ENCODE measurements at regions not wholly inside any gene's neighbourhood (a gene's known extent, or its start where the extent isn't known, plus 50 kb on each side); places are given as distances from the start of the nearest gene placed in this dataset.

GRCh38 chr2:228352048-228352447 is 170.6 kb upstream of the SPHKAP start:
- no peak overlapping the region for H3K4me3 ChIP-seq (replicated peaks; ENCODE audit: low read depth, low read length)
- DNase-seq (ENCODE audit: low read depth) = no peak
- TF ChIP-seq CTCF (IDR thresholded peaks at IDR 0.05; ENCODE audit: low read length, missing control alignments) = no peak

DNA sequence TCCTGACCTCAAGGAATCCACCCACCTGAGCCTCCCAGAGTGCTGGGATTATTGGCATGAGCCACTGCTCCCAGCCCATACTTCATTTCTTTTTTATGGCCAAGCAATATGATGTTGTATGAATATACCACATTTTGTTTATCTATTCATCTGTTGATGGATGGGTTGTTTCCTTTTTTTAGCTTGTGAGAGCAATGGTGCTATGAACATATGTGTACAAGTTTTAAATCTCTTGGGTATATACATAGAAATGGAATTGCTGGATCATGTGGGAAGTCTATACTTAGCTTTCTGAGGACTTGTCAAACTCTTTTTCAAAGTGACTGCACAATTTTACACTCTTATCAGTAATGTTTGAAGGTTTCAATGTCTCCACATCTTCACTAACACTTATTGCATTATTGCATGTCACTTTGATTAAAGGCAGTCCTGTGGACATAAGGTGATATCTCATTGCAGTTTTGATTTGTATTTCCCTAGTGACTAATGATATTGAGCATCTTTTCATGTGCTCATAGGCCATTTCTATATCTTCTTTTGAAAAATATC is 167.1 kb upstream of the SPHKAP start:
- no peak for TF ChIP-seq CTCF (IDR thresholded peaks at IDR 0.05; ENCODE audit: low read length, missing control alignments)
- H3K4me3 ChIP-seq (replicated peaks; ENCODE audit: low read depth, low read length) = no peak overlapping the region
- DNase-seq (ENCODE audit: low read depth) = no peak

DNA sequence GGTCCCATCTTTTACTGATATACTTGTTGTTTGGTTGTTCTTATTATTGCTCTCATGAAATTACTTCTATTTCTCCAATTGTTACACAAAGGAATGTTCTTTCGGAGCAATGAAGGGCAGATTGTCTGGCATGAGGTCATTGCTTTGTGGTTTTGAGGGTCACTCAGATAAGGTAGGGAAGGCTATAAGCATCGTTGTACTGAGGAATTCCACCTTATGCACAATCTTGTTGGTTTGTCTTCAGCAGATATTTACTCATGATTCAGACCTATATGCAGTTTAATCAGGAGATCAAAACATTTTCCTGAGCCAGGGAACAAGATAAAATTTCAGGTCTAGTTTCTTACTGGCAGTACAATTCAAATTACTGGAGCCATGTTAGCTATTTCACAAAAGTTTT is 163.0 kb upstream of the SPHKAP start:
- TF ChIP-seq CTCF (IDR thresholded peaks at IDR 0.05; ENCODE audit: low read length, missing control alignments) = no peak

GRCh38 chr2:228339525-228339924 is 158.0 kb upstream of the SPHKAP start:
- TF ChIP-seq CTCF (IDR thresholded peaks at IDR 0.05; ENCODE audit: low read length, missing control alignments) = no peak
- no peak overlapping the region for H3K4me3 ChIP-seq (replicated peaks; ENCODE audit: low read depth, low read length)
- no peak for DNase-seq (ENCODE audit: low read depth)

More for the DNA sequence above, 163.0 kb upstream of the SPHKAP start:
- H3K4me3 ChIP-seq (replicated peaks; ENCODE audit: low read depth, low read length) = no peak overlapping the region
- no peak for DNase-seq (ENCODE audit: low read depth)

DNA sequence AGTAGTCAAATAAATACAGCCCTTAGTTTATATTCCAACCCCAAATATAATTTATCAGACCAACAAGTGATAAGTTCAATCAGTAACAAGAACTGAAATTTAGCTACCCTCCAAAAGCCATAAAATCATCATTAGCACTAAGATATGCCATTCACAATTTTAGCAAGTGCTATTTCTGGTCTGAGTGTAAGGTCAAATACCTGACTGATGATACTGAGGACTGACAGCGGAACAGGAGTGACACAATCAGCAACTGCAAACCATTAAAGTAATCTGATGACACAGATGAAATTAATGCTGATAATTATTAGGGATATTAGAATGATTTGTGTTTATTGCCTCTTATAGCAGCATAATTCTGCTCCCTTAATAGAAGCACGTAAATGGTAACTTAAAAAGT is 152.7 kb upstream of the SPHKAP start:
- no peak for DNase-seq (ENCODE audit: low read depth)
- no peak overlapping the region for H3K4me3 ChIP-seq (replicated peaks; ENCODE audit: low read depth, low read length)
- TF ChIP-seq CTCF (IDR thresholded peaks at IDR 0.05; ENCODE audit: low read length, missing control alignments) = no peak

- no peak for DNase-seq (ENCODE audit: low read depth)
- no peak overlapping the region for H3K4me3 ChIP-seq (replicated peaks; ENCODE audit: low read depth, low read length)
- TF ChIP-seq CTCF (IDR thresholded peaks at IDR 0.05; ENCODE audit: low read length, missing control alignments) = no peak
Observed at GRCh38 chr2:228329282-228329681, 147.8 kb upstream of the SPHKAP start.

GRCh38 chr2:228321015-228321414 is 139.5 kb upstream of the SPHKAP start:
- no peak overlapping the region for H3K4me3 ChIP-seq (replicated peaks; ENCODE audit: low read depth, low read length)
- no peak for TF ChIP-seq CTCF (IDR thresholded peaks at IDR 0.05; ENCODE audit: low read length, missing control alignments)
- no peak for DNase-seq (ENCODE audit: low read depth)

Measured in fibroblast of pulmonary artery (primary cell).